K562 (cell line): ENCODE measurements at regions not wholly inside any gene's neighbourhood (a gene's known extent, or its start where the extent isn't known, plus 50 kb on each side); places are given as distances from the start of the nearest gene placed in this dataset.

ENCODE experiments used
- ATAC-seq: fragments of 200-7000 bp; cut with Tn5 transposase; 3 replicates; pipeline ENCODE4 v1.9.1; 2020; ENCODE audit warnings: moderate library complexity
- BruUV-seq: library from RNA; stranded (reverse); fragments of 400-500 nt; replicated peaks from 2 replicates; lab custom pipeline; 2021; lab: Mats Ljungman, UMichigan
- CTCF ChIA-PET: fragments of 300-600 bp; formaldehyde crosslinking; extraction: SDS; loops from one replicate; lab custom pipeline; 2021; ENCODE audit warnings: low intra/inter-chr PET ratio; lab: Yijun Ruan, JAX
- POLR2A ChIA-PET: fragments of 300-600, 350-650 bp; sonication (Branson Sonifier 250); formaldehyde crosslinking; extraction: SDS; loops from one replicate; lab custom pipeline; 2021; ENCODE audit warnings: antibody characterized with exemption, inconsistent platforms; lab: Yijun Ruan, JAX
- DNase-seq, 4 experiments: peaks; one replicate each; pipeline versions ENCODE4 v3.0.0 to v3.0.0-alpha.2; 2011 to 2018; ENCODE audit warnings: low spot score in 3 of 4, mixed read lengths in 3 of 4; ENCODE audit errors: extremely low read depth in 1 of 4
- FAIRE-seq: peaks from 2 replicates; lab custom pipeline; 2011; peaks lifted over from hg19 to GRCh38; lab: Jason Lieb, UNC
- H2AFZ ChIP-seq: 2 replicates; pipeline ENCODE4 v1.6.0; 2011; ENCODE audit warnings: low read depth, low read length, control low read depth, inconsistent platforms
- H3K27ac ChIP-seq: fragments of 200-600 bp; 3 replicates; pipeline ENCODE4 v1.8.0; 2011; ENCODE audit warnings: low read depth, mild to moderate bottlenecking, control low read depth, inconsistent platforms, low read length, moderate library complexity, mixed read lengths; ENCODE audit errors: extremely low read depth
- H3K27me3 ChIP-seq, 2 experiments: fragments of 300-600 bp in 1 of 2; 2 replicates in 1 of 2; 3 replicates in 1 of 2; pipeline versions ENCODE4 v1.6.0 to v1.8.0; 2011; ENCODE audit warnings: inconsistent platforms in 2 of 2, low read length in 2 of 2, mild to moderate bottlenecking in 1 of 2, mixed read lengths in 1 of 2, moderate library complexity in 1 of 2; ENCODE audit not compliant: control insufficient read depth in 2 of 2, insufficient read depth in 2 of 2
- H3K36me3 ChIP-seq: fragments of 300-600 bp; 3 replicates; pipeline ENCODE4 v1.8.0; 2011; ENCODE audit warnings: mild to moderate bottlenecking, low read length, inconsistent platforms; ENCODE audit not compliant: control insufficient read depth, insufficient read depth
- H3K4me1 ChIP-seq, 2 experiments: fragments of 200-600 bp in 1 of 2; replicated peaks in 1 of 2; 2 replicates in 1 of 2; 3 replicates in 1 of 2; pipeline versions ENCODE4 v1.5.1 to v1.8.0; 2011; ENCODE audit warnings: inconsistent platforms in 2 of 2, low read length in 2 of 2, mild to moderate bottlenecking in 1 of 2, mixed read lengths in 1 of 2, moderate library complexity in 1 of 2; ENCODE audit not compliant: control insufficient read depth in 2 of 2, insufficient read depth in 2 of 2
- H3K4me2 ChIP-seq: 2 replicates; pipeline ENCODE4 v1.6.1; 2011; ENCODE audit warnings: low read length, control low read depth, inconsistent platforms, mixed read lengths; ENCODE audit not compliant: insufficient read depth
- H3K4me3 ChIP-seq: fragments of 200-600 bp; sonication (generic), shearing (Covaris generic); 2 replicates; pipeline ENCODE4 v1.5.1; 2016; ENCODE audit warnings: control low read depth, inconsistent platforms
- H3K79me2 ChIP-seq: fragments of 200-600 bp; 3 replicates; pipeline ENCODE4 v1.8.0; 2011; ENCODE audit warnings: low read length, inconsistent platforms; ENCODE audit not compliant: control insufficient read depth, insufficient read depth
- H3K9ac ChIP-seq, 2 experiments: 2 replicates each; pipeline versions ENCODE4 v1.6.0 to v1.6.1; 2011; ENCODE audit warnings: low read depth in 2 of 2, low read length in 2 of 2, control low read depth in 1 of 2, inconsistent platforms in 1 of 2, mild to moderate bottlenecking in 1 of 2, mixed read lengths in 1 of 2; ENCODE audit not compliant: insufficient read depth in 1 of 2
- H3K9me1 ChIP-seq: one replicate; pipeline ENCODE4 v1.6.0; 2011; ENCODE audit warnings: inconsistent platforms, mild to moderate bottlenecking, low read length, moderate library complexity; ENCODE audit not compliant: control insufficient read depth, insufficient read depth
- H3K9me3 ChIP-seq: replicated peaks from 2 replicates; pipeline ENCODE4 v1.5.1; 2011; ENCODE audit warnings: low read depth, low read length, inconsistent platforms; ENCODE audit not compliant: control insufficient read depth, insufficient read depth
- H4K20me1 ChIP-seq: replicated peaks from 2 replicates; pipeline ENCODE4 v1.6.1; 2011; ENCODE audit warnings: low read length, inconsistent platforms, mixed read lengths; ENCODE audit not compliant: control insufficient read depth, insufficient read depth
- CHD4 ChIP-seq: fragments of 200-600 bp; sonication (generic); IDR thresholded peaks from 3 replicates; pipeline ENCODE4 v1.6.1; 2012; ENCODE audit warnings: low read depth, mild to moderate bottlenecking, mixed read lengths, low read length, inconsistent platforms; ENCODE audit not compliant: insufficient read depth, insufficient replicate concordance, poor library complexity, severe bottlenecking
- CREM ChIP-seq: IDR thresholded peaks from 2 replicates; pipeline ENCODE4 v1.6.1; 2014; ENCODE audit warnings: antibody characterized with exemption, low read depth
- ETV5 ChIP-seq: sonication (generic); formaldehyde crosslinking; IDR thresholded peaks from 2 replicates; pipeline ENCODE4 v1.4.0; 2020; ENCODE audit warnings: low read depth, mild to moderate bottlenecking, missing genetic modification reagents
- HMGN3 ChIP-seq: IDR thresholded peaks from 2 replicates; pipeline ENCODE4 v1.6.1; 2011; ENCODE audit warnings: borderline replicate concordance, low read depth, mild to moderate bottlenecking, mixed read lengths, low read length; ENCODE audit not compliant: insufficient read length; ENCODE audit errors: extremely low read depth
- RAD21 ChIP-seq, 2 experiments: fragments of 250-450 bp in 1 of 2; fragments of 450-650 bp in 1 of 2; sonication (Bioruptor Pico) in 1 of 2; formaldehyde crosslinking in 1 of 2; IDR thresholded peaks in 1 of 2; conservative IDR thresholded peaks in 1 of 2; 2 replicates each; pipeline versions ENCODE4 v1.4.0 to v1.8.0; 2020 to 2022; ENCODE audit warnings: mild to moderate bottlenecking in 2 of 2, moderate library complexity in 1 of 2
- SIRT6 ChIP-seq: IDR thresholded peaks from one replicate; pipeline ENCODE4 v1.6.1; 2012; ENCODE audit warnings: low read depth, mild to moderate bottlenecking, control low read depth, inconsistent platforms, low read length, moderate library complexity
- ZBTB7A ChIP-seq: IDR thresholded peaks from 2 replicates; pipeline ENCODE4 v1.6.1; 2011; ENCODE audit warnings: low read depth, mild to moderate bottlenecking, low read length, moderate library complexity, borderline replicate concordance; ENCODE audit not compliant: control insufficient read depth
- ZNF311 ChIP-seq: fragments of 250-450 bp; sonication (Bioruptor Pico); IDR thresholded peaks from 2 replicates; pipeline ENCODE4 v1.4.0; 2020; ENCODE audit warnings: mild to moderate bottlenecking, moderate library complexity
- ZNF830 ChIP-seq: fragments of 250-450 bp; sonication (Bioruptor Pico); IDR thresholded peaks from 2 replicates; pipeline ENCODE4 v1.5.0; 2021; ENCODE audit warnings: mild to moderate bottlenecking
- WGBS: fragments of 100-300 bp; shearing (Covaris generic); methylation state at CpG from one replicate; pipeline ENCODE4 v1.1.6; 2016; ENCODE audit warnings: low coverage, mixed read lengths; ENCODE audit not compliant: insufficient coverage; ENCODE audit errors: missing lambda C conversion rate; 5-methylcytosine and 5-hydroxymethylcytosine counted together
- in situ Hi-C: fragments of 300-500 bp; cut with MboI; formaldehyde crosslinking; loops from 4 replicates; pipeline ENCODE4 v1.15.0; 2018; ENCODE audit warnings: inconsistent platforms, mixed read lengths
- intact Hi-C: fragments of 100-400 bp; cut with micrococcal nuclease; formaldehyde crosslinking; loops from 2 replicates; pipeline ENCODE4 v1.14.2; 2022
- TF ChIP-seq, protein P1 (sequence below): fragments of 450-650 bp; IDR thresholded peaks from 2 replicates; pipeline ENCODE4 v1.6.1; 2016; ENCODE audit warnings: borderline replicate concordance

DNA sequence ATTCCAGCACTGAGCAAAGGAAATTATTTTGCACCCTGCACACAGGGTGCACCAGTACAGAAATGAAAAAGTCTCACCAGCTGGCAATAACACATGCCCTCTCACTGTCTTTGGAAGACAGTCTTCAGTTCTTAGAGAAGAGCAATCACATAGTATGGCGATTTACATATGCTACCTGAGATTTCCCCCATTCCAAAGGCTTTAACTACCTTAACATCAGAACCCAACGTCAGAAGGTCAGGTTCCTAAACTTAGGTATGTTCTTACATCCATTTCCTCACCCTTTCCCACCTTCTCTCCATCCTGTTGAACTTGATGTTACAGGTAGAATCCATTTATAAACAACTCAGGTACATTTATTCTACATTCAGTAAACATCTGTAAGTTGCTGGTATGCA, 167.8 kb downstream of the PAWR start:
- H3K4me1 ChIP-seq = no peaks in the 10 kb centered on the region
- H4K20me1 ChIP-seq = no peaks in the 10 kb centered on the region
- TF ChIP-seq ETV5 = no peak
- TF ChIP-seq ZNF311 (CRISPR knock-in tag) = no peak
- no peak overlapping the region for H3K4me3 ChIP-seq
- H3K79me2 ChIP-seq = no peaks in the 10 kb centered on the region
- DNase-seq = no peak
- FAIRE-seq = no peak
- H3K9ac ChIP-seq = no peak overlapping the region
- ChIA-PET CTCF (no interaction called here), POLR2A (no interaction called here)
- H3K4me2 ChIP-seq = no peak overlapping the region
- BruUV-seq = no TSS peak
- ATAC-seq = no peak
- H3K27me3 ChIP-seq = no peaks in the 10 kb centered on the region
- no peaks in the 10 kb centered on the region for H3K36me3 ChIP-seq
- no peak overlapping the region for H3K27ac ChIP-seq
- H3K9me1 ChIP-seq = no peaks in the 10 kb centered on the region
- H2AFZ ChIP-seq = no peak overlapping the region
- in situ Hi-C loops (no loop called here), intact Hi-C loops (no loop called here)
- WGBS = 0% methylated on average over 2 of the region's 2 CpGs
- 0 out of 2 replicates have a peak, but pooled peaks cover 1% of the 10 kb centered on the region for H3K9me3 ChIP-seq

DNA sequence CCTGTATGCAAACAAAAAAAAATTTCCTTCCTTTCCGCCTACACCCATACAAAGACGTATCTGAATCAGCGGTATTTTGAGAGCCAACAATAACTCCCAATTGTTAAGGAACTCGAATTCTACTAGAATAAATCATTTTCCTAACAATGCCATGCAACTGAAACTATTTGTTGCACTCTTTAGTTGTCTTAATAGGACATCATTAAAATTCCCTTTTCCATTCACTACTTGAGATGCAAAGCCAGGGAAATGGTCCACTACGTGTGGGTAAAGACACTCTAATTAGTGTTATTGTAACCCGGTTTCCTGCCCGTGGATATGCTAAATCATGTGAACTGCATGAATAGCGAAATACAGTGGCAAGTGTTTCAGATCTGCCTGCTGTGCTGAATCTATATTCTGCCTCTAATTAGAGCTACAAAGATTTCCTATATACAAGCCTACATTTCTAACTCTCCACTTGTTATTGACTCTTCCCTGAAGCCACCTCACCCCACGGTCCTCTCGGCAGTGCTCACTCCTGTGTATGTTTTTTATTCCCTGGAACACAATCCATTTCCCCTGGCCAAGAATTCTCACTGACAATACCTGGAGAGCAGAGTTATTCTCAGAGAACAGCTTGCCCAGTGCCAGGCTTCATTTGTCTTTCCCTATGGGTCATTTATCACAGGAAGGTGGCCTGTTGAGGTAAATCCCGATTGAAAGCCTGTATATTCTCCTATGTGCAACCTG, 168.3 kb downstream of the PAWR start:
- Histone ChIP-seq H3K27ac (no peak overlapping the region), H3K9me3 (0 out of 2 replicates have a peak, but pooled peaks cover 1% of the 10 kb centered on the region), H3K4me3 (no peak overlapping the region), H4K20me1 (no peaks in the 10 kb centered on the region), H3K36me3 (no peaks in the 10 kb centered on the region)
- BruUV-seq = no TSS peak
- intact Hi-C loops = no loop called here
- FAIRE-seq = no peak
- TF ChIP-seq, protein P1, sequence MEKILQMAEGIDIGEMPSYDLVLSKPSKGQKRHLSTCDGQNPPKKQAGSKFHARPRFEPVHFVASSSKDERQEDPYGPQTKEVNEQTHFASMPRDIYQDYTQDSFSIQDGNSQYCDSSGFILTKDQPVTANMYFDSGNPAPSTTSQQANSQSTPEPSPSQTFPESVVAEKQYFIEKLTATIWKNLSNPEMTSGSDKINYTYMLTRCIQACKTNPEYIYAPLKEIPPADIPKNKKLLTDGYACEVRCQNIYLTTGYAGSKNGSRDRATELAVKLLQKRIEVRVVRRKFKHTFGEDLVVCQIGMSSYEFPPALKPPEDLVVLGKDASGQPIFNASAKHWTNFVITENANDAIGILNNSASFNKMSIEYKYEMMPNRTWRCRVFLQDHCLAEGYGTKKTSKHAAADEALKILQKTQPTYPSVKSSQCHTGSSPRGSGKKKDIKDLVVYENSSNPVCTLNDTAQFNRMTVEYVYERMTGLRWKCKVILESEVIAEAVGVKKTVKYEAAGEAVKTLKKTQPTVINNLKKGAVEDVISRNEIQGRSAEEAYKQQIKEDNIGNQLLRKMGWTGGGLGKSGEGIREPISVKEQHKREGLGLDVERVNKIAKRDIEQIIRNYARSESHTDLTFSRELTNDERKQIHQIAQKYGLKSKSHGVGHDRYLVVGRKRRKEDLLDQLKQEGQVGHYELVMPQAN = no peak
- no peak for TF ChIP-seq ZBTB7A
- TF ChIP-seq SIRT6 = no peak
- no peak for TF ChIP-seq HMGN3
- no peak for TF ChIP-seq RAD21 (CRISPR knock-in tag; conservative IDR thresholded peaks at IDR 0.05 in 1 of 2, IDR thresholded peaks at IDR 0.05 in 1 of 2)
- TF ChIP-seq CREM = no peak
- no peak for TF ChIP-seq ZNF830 (CRISPR knock-in tag)
- no peak for TF ChIP-seq CHD4
- TF ChIP-seq, all 486 proteins: peak for 0
- H3K27me3 ChIP-seq = no peaks in the 10 kb centered on the region
- no peak for DNase-seq
- ChIA-PET CTCF (no interaction called here), POLR2A (no interaction called here)
- 0% methylated on average over 11 of the region's 11 CpGs for WGBS
- no peak overlapping the region for H3K9ac ChIP-seq
- no peaks in the 10 kb centered on the region for H3K4me1 ChIP-seq
- no peaks in the 10 kb centered on the region for H3K9me1 ChIP-seq
- ATAC-seq = no peak
- in situ Hi-C loops = no loop called here
- H3K79me2 ChIP-seq = no peaks in the 10 kb centered on the region
- H3K4me2 ChIP-seq = no peak overlapping the region
- H2AFZ ChIP-seq = no peak overlapping the region
